SU-DHL-6 (cell line): ENCODE measurements at regions not wholly inside any gene's neighbourhood (a gene's known extent, or its start where the extent isn't known, plus 50 kb on each side); places are given as distances from the start of the nearest gene placed in this dataset.

Source experiments
- CTCF ChIP-seq: fragments of 200-600 bp; sonication (generic); IDR thresholded peaks from one replicate; pipeline ENCODE4 v1.5.1; 2017; ENCODE audit warnings: antibody characterized with exemption, mild to moderate bottlenecking, low read length, moderate library complexity; ENCODE audit not compliant: insufficient read depth, poor library complexity, severe bottlenecking
- EZH2phosphoT487 ChIP-seq: fragments of 200-600 bp; sonication (generic), shearing (Covaris generic); conservative IDR thresholded peaks from 2 replicates; pipeline ENCODE4 v1.6.1; 2018; ENCODE audit warnings: mild to moderate bottlenecking, antibody characterized with exemption, low read length, moderate library complexity, mixed read lengths

GRCh38 chr13:22320991-22321390 lies 650.1 kb downstream of the FGF9 start:
- no peak for TF ChIP-seq CTCF
- TF ChIP-seq EZH2phosphoT487 = no peak
